ENCODE measurements at regions not wholly inside any gene's neighbourhood (a gene's known extent, or its start where the extent isn't known, plus 50 kb on each side); places are given as distances from the start of the nearest gene placed in this dataset.

- TF ChIP-seq EZH2phosphoT487 (IDR thresholded peaks at IDR 0.05; ENCODE audit: borderline replicate concordance, low read length) = no peak
- no peak for TF ChIP-seq CTCF (IDR thresholded peaks at IDR 0.05; ENCODE audit: low read depth, low read length, poor library complexity, severe bottlenecking)
Observed at GRCh38 chr15:70556151-70556741, 207.1 kb downstream of the UACA start.
